ENCODE measurements at regions not wholly inside any gene's neighbourhood (a gene's known extent, or its start where the extent isn't known, plus 50 kb on each side); places are given as distances from the start of the nearest gene placed in this dataset.

DNA sequence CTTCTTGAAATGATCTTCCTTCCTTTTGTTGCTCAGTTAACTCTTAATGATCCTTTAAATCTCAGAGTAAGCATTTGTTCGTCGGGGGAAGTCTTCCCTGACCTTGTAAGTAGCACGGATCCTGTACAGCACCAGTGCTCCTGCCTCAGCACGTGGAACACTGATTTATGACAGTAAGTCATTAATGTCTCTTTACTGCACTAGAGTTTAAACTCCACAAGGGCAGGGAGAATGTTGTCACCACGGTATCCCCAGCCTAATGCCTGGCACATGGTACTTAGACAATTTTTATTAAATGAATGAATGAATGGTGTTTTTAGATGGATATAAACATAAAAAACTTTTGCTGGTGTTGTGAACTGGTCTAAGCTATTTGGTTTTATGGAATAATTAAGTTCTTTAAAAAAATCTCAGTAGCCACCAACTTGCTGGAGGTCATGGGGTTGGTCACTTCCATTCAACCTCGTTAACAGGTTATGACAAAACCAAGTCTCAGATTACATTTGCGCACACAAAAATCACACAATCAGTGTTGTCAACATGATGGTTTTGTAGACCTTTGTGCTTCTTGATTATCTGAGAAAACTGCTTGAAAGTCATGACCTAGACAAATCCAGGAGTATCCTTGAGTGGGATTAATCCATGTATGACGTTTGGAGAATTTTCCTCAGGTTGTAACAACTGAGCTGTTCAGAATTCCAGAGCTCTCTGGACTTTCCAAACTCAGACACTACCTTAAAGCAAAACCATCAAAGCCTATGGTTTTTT, 326.9 kb downstream of the DUSP10 start:
- Histone ChIP-seq H3K4me1 (ENCODE audit: control insufficient read depth in 1 of 2, insufficient read depth in 2 of 2, low read depth in 1 of 2, low read length in 1 of 2) (peaks cover 0 to 3% of the 10 kb centered on the region in 2 experiments; a peak in 2 of 4 replicates), H3K4me3 (ENCODE audit: low read depth in 2 of 2, low read length in 1 of 2) (no peak overlapping the region), H3F3A (replicated peaks; ENCODE audit: insufficient read depth) (peaks cover 2% of the 10 kb centered on the region), H3K9me2 (no peaks in the 10 kb centered on the region), H3K27me3 (ENCODE audit: insufficient read depth) (no peaks in the 10 kb centered on the region), H2AFZ (ENCODE audit: low read depth) (no peak overlapping the region), H3K9me3 (no peaks in the 10 kb centered on the region), H3K9ac (no peak overlapping the region), H3K27ac (ENCODE audit: low read depth in 2 of 2, low read length in 1 of 2) (no peak overlapping the region), H3K4me2 (no peak overlapping the region), H4K20me1 (ENCODE audit: insufficient read depth) (no peaks in the 10 kb centered on the region), H3K79me2 (ENCODE audit: insufficient read depth) (no peaks in the 10 kb centered on the region), H3K36me3 (replicated peaks in 1 of 2; ENCODE audit: control insufficient read depth in 1 of 2, insufficient read depth in 2 of 2, low read length in 1 of 2) (no peaks in the 10 kb centered on the region)
- CTCF ChIA-PET = no interaction called here
- no peak for TF ChIP-seq RXRA (IDR thresholded peaks at IDR 0.05; ENCODE audit: borderline replicate concordance, low read depth)
- WGBS (ENCODE audit: low lambda C conversion rate) = 82% methylated on average over 8 of the region's 8 CpGs
- POLR2A ChIA-PET = no interaction called here
- DNase-seq = no peak

DNA sequence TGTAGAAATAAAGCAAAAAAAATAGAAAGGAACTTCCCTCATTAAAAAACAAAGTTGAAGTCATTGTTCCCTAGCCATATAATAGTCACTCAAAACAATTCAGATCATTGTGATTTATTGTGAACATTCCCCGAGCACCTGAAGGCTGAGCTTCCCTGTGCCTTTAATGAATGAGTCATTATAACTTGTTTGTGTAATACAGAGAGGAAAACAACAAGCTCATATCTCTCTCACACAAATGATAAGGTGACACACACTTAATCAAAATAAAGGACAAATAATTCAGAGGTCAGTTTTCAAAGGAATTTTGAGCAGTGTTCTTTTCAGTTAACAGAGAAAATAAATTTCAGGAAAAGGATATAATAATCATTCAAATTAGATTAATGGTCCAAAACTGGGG, 326.2 kb downstream of the DUSP10 start:
- Histone ChIP-seq H3K27me3 (ENCODE audit: insufficient read depth) (no peaks in the 10 kb centered on the region), H2AFZ (ENCODE audit: low read depth) (no peak overlapping the region), H3K79me2 (ENCODE audit: insufficient read depth) (no peaks in the 10 kb centered on the region), H3K4me2 (no peak overlapping the region), H3K9me3 (no peaks in the 10 kb centered on the region), H3K9me2 (no peaks in the 10 kb centered on the region), H3K9ac (no peak overlapping the region), H3K27ac (ENCODE audit: low read depth in 2 of 2, low read length in 1 of 2) (no peak overlapping the region), H3K4me1 (ENCODE audit: control insufficient read depth in 1 of 2, insufficient read depth in 2 of 2, low read depth in 1 of 2, low read length in 1 of 2) (peaks cover 0 to 3% of the 10 kb centered on the region in 2 experiments; a peak in 2 of 4 replicates), H3K4me3 (ENCODE audit: low read depth in 2 of 2, low read length in 1 of 2) (no peak overlapping the region), H3F3A (replicated peaks; ENCODE audit: insufficient read depth) (peaks cover 3% of the 10 kb centered on the region), H4K20me1 (ENCODE audit: insufficient read depth) (no peaks in the 10 kb centered on the region), H3K36me3 (replicated peaks in 1 of 2; ENCODE audit: control insufficient read depth in 1 of 2, insufficient read depth in 2 of 2, low read length in 1 of 2) (no peaks in the 10 kb centered on the region)
- TF ChIP-seq, protein P1, sequence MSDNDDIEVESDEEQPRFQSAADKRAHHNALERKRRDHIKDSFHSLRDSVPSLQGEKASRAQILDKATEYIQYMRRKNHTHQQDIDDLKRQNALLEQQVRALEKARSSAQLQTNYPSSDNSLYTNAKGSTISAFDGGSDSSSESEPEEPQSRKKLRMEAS (IDR thresholded peaks at IDR 0.05; ENCODE audit: low read depth) = no peak
- TF ChIP-seq YY1 (IDR thresholded peaks at IDR 0.05; ENCODE audit: low read depth) (no peak), RCOR1 (IDR thresholded peaks at IDR 0.05; ENCODE audit: low read length) (no peak), SIN3A (IDR thresholded peaks at IDR 0.05; ENCODE audit: borderline replicate concordance, low read depth, low read length) (no peak), CHD2 (IDR thresholded peaks at IDR 0.05; ENCODE audit: low read length, partially characterized antibody) (no peak)
- TF ChIP-seq, protein P2, sequence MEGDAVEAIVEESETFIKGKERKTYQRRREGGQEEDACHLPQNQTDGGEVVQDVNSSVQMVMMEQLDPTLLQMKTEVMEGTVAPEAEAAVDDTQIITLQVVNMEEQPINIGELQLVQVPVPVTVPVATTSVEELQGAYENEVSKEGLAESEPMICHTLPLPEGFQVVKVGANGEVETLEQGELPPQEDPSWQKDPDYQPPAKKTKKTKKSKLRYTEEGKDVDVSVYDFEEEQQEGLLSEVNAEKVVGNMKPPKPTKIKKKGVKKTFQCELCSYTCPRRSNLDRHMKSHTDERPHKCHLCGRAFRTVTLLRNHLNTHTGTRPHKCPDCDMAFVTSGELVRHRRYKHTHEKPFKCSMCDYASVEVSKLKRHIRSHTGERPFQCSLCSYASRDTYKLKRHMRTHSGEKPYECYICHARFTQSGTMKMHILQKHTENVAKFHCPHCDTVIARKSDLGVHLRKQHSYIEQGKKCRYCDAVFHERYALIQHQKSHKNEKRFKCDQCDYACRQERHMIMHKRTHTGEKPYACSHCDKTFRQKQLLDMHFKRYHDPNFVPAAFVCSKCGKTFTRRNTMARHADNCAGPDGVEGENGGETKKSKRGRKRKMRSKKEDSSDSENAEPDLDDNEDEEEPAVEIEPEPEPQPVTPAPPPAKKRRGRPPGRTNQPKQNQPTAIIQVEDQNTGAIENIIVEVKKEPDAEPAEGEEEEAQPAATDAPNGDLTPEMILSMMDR (IDR thresholded peaks at IDR 0.05) = no peak
- ChIA-PET CTCF (no interaction called here), POLR2A (no interaction called here)
- DNase-seq = no peak
- 81% methylated on average over 1 of the region's 1 CpG for WGBS (ENCODE audit: low lambda C conversion rate)

DNA sequence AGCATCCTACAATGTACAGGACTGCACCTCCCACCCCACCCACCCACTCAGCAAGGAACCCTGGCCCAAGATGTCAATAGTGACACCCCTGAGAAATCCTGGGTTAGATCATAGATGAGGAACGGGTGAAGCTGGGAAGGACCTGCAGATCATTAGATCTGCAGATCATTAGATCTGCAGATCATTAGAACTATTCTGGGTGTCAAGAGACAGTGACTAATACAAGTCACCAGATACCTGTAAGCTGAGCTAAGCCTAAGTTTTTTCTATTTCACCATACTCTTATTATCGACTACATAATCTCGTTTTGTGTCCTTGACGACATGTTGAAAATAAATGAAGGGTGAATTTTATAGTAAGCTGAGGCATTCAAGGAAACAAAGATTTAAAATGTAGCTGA, 325.7 kb downstream of the DUSP10 start:
- Histone ChIP-seq H2AFZ (ENCODE audit: low read depth) (no peak overlapping the region), H3K9ac (no peak overlapping the region), H3K9me2 (no peaks in the 10 kb centered on the region), H4K20me1 (ENCODE audit: insufficient read depth) (no peaks in the 10 kb centered on the region), H3K27ac (ENCODE audit: low read depth in 2 of 2, low read length in 1 of 2) (no peak overlapping the region), H3K36me3 (replicated peaks in 1 of 2; ENCODE audit: control insufficient read depth in 1 of 2, insufficient read depth in 2 of 2, low read length in 1 of 2) (no peaks in the 10 kb centered on the region), H3K27me3 (ENCODE audit: insufficient read depth) (no peaks in the 10 kb centered on the region), H3K79me2 (ENCODE audit: insufficient read depth) (no peaks in the 10 kb centered on the region), H3F3A (replicated peaks; ENCODE audit: insufficient read depth) (peaks cover 3% of the 10 kb centered on the region), H3K9me3 (no peaks in the 10 kb centered on the region), H3K4me3 (ENCODE audit: low read depth in 2 of 2, low read length in 1 of 2) (no peak overlapping the region), H3K4me1 (ENCODE audit: control insufficient read depth in 1 of 2, insufficient read depth in 2 of 2, low read depth in 1 of 2, low read length in 1 of 2) (peaks cover 0 to 3% of the 10 kb centered on the region in 2 experiments; a peak in 2 of 4 replicates), H3K4me2 (no peak overlapping the region)
- no peak for DNase-seq
- POLR2A ChIA-PET = no interaction called here
- WGBS (ENCODE audit: low lambda C conversion rate) = 86% methylated on average over 4 of the region's 4 CpGs
- CTCF ChIA-PET = no interaction called here
- TF ChIP-seq RCOR1 (IDR thresholded peaks at IDR 0.05; ENCODE audit: low read length) (no peak), RAD21 (IDR thresholded peaks at IDR 0.05; ENCODE audit: low read length) (no peak), FOSL2 (IDR thresholded peaks at IDR 0.05; ENCODE audit: borderline replicate concordance, low read depth) (no peak), NFIC (IDR thresholded peaks at IDR 0.05; ENCODE audit: borderline replicate concordance) (no peak), MEF2A (IDR thresholded peaks at IDR 0.05; ENCODE audit: borderline replicate concordance, low read depth) (no peak), MXI1 (IDR thresholded peaks at IDR 0.05; ENCODE audit: low read depth, low read length) (no peak), TCF12 (IDR thresholded peaks at IDR 0.05) (no peak), NRF1 (IDR thresholded peaks at IDR 0.05; ENCODE audit: low read depth, low read length) (no peak), GABPA (IDR thresholded peaks at IDR 0.05; ENCODE audit: low read depth) (no peak), POLR2AphosphoS5 (IDR thresholded peaks at IDR 0.05; ENCODE audit: low read depth, low read length) (no peak), ELF1 (IDR thresholded peaks at IDR 0.05) (no peak), YY1 (IDR thresholded peaks at IDR 0.05; ENCODE audit: low read depth) (no peak)
- TF ChIP-seq, protein P2 (IDR thresholded peaks at IDR 0.05) = no peak
- TF ChIP-seq, protein P3, sequence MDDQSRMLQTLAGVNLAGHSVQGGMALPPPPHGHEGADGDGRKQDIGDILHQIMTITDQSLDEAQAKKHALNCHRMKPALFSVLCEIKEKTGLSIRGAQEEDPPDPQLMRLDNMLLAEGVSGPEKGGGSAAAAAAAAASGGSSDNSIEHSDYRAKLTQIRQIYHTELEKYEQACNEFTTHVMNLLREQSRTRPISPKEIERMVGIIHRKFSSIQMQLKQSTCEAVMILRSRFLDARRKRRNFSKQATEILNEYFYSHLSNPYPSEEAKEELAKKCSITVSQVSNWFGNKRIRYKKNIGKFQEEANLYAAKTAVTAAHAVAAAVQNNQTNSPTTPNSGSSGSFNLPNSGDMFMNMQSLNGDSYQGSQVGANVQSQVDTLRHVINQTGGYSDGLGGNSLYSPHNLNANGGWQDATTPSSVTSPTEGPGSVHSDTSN (IDR thresholded peaks at IDR 0.05) = no peak
